CD4-positive, alpha-beta T cell (primary cell): ENCODE measurements at regions not wholly inside any gene's neighbourhood (a gene's known extent, or its start where the extent isn't known, plus 50 kb on each side); places are given as distances from the start of the nearest gene placed in this dataset.

Source experiments
- ATAC-seq: fragments of 200-7000 bp; cut with Tn5 transposase; one replicate; pipeline ENCODE4 v1.10.0; 2022; ENCODE audit warnings: mild to moderate bottlenecking; ENCODE audit not compliant: poor library complexity
- CTCF ChIA-PET: fragments of 350-600 bp; sonication (Branson Sonifier 250); formaldehyde crosslinking; loops from one replicate; lab custom pipeline; 2021; ENCODE audit warnings: antibody characterized with exemption, inconsistent platforms; lab: Charles Lee
- POLR2A ChIA-PET: fragments of 350-600 bp; sonication (Branson Sonifier 250); formaldehyde crosslinking; loops from one replicate; lab custom pipeline; 2021; ENCODE audit warnings: antibody characterized with exemption, inconsistent platforms; lab: Charles Lee
- DNase-seq, 14 experiments: peaks; one replicate each; pipeline ENCODE4 v3.0.0-alpha.2; 2013 to 2020; ENCODE audit warnings: mixed read lengths in 2 of 14
- H3K27ac ChIP-seq, 2 donors: one replicate each; pipeline versions ENCODE4 v1.5.1 to v1.7.0; 2013; ENCODE audit warnings: low read length in 2 of 2, low read depth in 1 of 2, mild to moderate bottlenecking in 1 of 2
- H3K27me3 ChIP-seq, 2 experiments: 1 replicate in 1 of 2; 2 replicates in 1 of 2; pipeline versions ENCODE4 v1.6.1 to v1.7.0; 2013; ENCODE audit warnings: low read length in 2 of 2, control low read depth in 1 of 2, mild to moderate bottlenecking in 1 of 2, moderate library complexity in 1 of 2; ENCODE audit not compliant: insufficient read depth in 2 of 2, control insufficient read depth in 1 of 2
- H3K36me3 ChIP-seq: one replicate; pipeline ENCODE4 v1.6.1; 2013; ENCODE audit warnings: low read length, control low read depth; ENCODE audit not compliant: insufficient read depth
- H3K4me1 ChIP-seq: one replicate; pipeline ENCODE4 v1.6.1; 2013; ENCODE audit warnings: low read length, control low read depth; ENCODE audit not compliant: insufficient read depth
- H3K4me3 ChIP-seq: one replicate; pipeline ENCODE4 v1.5.1; 2013; ENCODE audit warnings: mild to moderate bottlenecking, low read length, moderate library complexity
- H3K9me3 ChIP-seq, 2 experiments: 1 replicate in 1 of 2; 2 replicates in 1 of 2; pipeline versions ENCODE4 v1.6.1 to v1.7.0; 2013; ENCODE audit warnings: low read length in 2 of 2, mild to moderate bottlenecking in 2 of 2, control low read depth in 1 of 2, moderate library complexity in 1 of 2; ENCODE audit not compliant: control insufficient read depth in 1 of 2, insufficient read depth in 1 of 2
- H3K27ac Mint-ChIP-seq: one replicate; pipeline ENCODE4 v1.8.0; 2020; ENCODE audit warnings: mixed read lengths
- H3K27me3 Mint-ChIP-seq: one replicate; pipeline ENCODE4 v1.8.0; 2021; ENCODE audit warnings: mixed read lengths
- H3K36me3 Mint-ChIP-seq: one replicate; pipeline ENCODE4 v1.8.0; 2021; ENCODE audit warnings: low read depth, mixed read lengths
- H3K4me1 Mint-ChIP-seq: one replicate; pipeline ENCODE4 v1.8.0; 2021; ENCODE audit warnings: low read depth, mixed read lengths
- H3K4me3 Mint-ChIP-seq: one replicate; pipeline ENCODE4 v1.8.0; 2020; ENCODE audit warnings: mild to moderate bottlenecking, mixed read lengths
- H3K9me3 Mint-ChIP-seq: one replicate; pipeline ENCODE4 v1.8.0; 2020; ENCODE audit warnings: mixed read lengths
- CTCF ChIP-seq: fragments of 200-600 bp; IDR thresholded peaks from one replicate; pipeline ENCODE4 v1.8.0; 2022; ENCODE audit warnings: antibody characterized with exemption, mild to moderate bottlenecking
- intact Hi-C, 2 experiments: fragments of 100-400 bp; cut with DNase I in 1 of 2; cut with micrococcal nuclease in 1 of 2; formaldehyde crosslinking; loops; one replicate each; pipeline versions ENCODE4 v1.15.1 to v1.9.0; 2023 to 2025; cut with DNase I, micrococcal nuclease

- DNase-seq = no peak
- ChIA-PET POLR2A (no interaction called here), CTCF (interaction anchor here (0.6 kb wide), 1 partner anchor 189 kb away, joined by 3 read pairs; no protein-coding TSS in a partner anchor)
- Mint-ChIP-seq H3K4me3 (no peak overlapping the region), H3K9me3 (peaks cover 7% of the 10 kb centered on the region), H3K27me3 (no peaks in the 10 kb centered on the region), H3K36me3 (no peaks in the 10 kb centered on the region), H3K4me1 (peaks cover 8% of the 10 kb centered on the region), H3K27ac (no peak overlapping the region)
- TF ChIP-seq CTCF = no peak
- intact Hi-C loops = no loop called here
- H3K27me3 ChIP-seq = no peaks in the 10 kb centered on the region
- H3K36me3 ChIP-seq = no peaks in the 10 kb centered on the region
- no peak overlapping the region for H3K27ac ChIP-seq
- ATAC-seq = no peak
- peaks cover 5% of the 10 kb centered on the region for H3K4me1 ChIP-seq
- no peaks in the 10 kb centered on the region for H3K9me3 ChIP-seq
- no peak overlapping the region for H3K4me3 ChIP-seq
Measured at GRCh38 chr3:176867681-176868663, 329.3 kb downstream of the TBL1XR1 start.

GRCh38 chr3:176861137-176861536 lies 336.1 kb downstream of the TBL1XR1 start:
- H3K27ac Mint-ChIP-seq = no peak overlapping the region
- Histone ChIP-seq H3K4me1 (no peaks in the 10 kb centered on the region), H3K4me3 (no peak overlapping the region), H3K27ac (no peak overlapping the region), H3K9me3 (no peaks in the 10 kb centered on the region), H3K36me3 (no peaks in the 10 kb centered on the region), H3K27me3 (no peaks in the 10 kb centered on the region)
- H3K36me3 Mint-ChIP-seq = no peaks in the 10 kb centered on the region
- intact Hi-C loops = no loop called here
- POLR2A ChIA-PET = no interaction called here
- no peaks in the 10 kb centered on the region for H3K4me1 Mint-ChIP-seq
- TF ChIP-seq CTCF = no peak
- DNase-seq (no peak), ATAC-seq (no peak)
- H3K9me3 Mint-ChIP-seq = no peaks in the 10 kb centered on the region
- CTCF ChIA-PET = interaction anchor here (1.2 kb wide), 1 partner anchor 11 kb away, joined by 3 read pairs; no protein-coding TSS in a partner anchor
- H3K4me3 Mint-ChIP-seq = no peak overlapping the region
- H3K27me3 Mint-ChIP-seq = peaks cover 5% of the 10 kb centered on the region

GRCh38 chr3:176856721-176857120 lies 340.6 kb downstream of the TBL1XR1 start:
- Mint-ChIP-seq H3K4me1 (no peaks in the 10 kb centered on the region), H3K9me3 (no peaks in the 10 kb centered on the region), H3K36me3 (no peaks in the 10 kb centered on the region), H3K4me3 (no peak overlapping the region), H3K27me3 (peaks cover 5% of the 10 kb centered on the region), H3K27ac (no peak overlapping the region)
- Histone ChIP-seq H3K36me3 (no peaks in the 10 kb centered on the region), H3K4me3 (no peak overlapping the region), H3K9me3 (no peaks in the 10 kb centered on the region), H3K27me3 (no peaks in the 10 kb centered on the region), H3K4me1 (no peaks in the 10 kb centered on the region), H3K27ac (no peak overlapping the region)
- no peak for TF ChIP-seq CTCF
- intact Hi-C loops = no loop called here
- CTCF ChIA-PET = no interaction called here
- ATAC-seq (no peak), DNase-seq (no peak)
- POLR2A ChIA-PET = no interaction called here
